AML-193 (cell line): ENCODE measurements at regions not wholly inside any gene's neighbourhood (a gene's known extent, or its start where the extent isn't known, plus 50 kb on each side); places are given as distances from the start of the nearest gene placed in this dataset.

Experiments
- DNase-seq, 2 experiments: peaks; one replicate each; lab custom pipeline; 2025; lab: John Stamatoyannopoulos, UW

DNA sequence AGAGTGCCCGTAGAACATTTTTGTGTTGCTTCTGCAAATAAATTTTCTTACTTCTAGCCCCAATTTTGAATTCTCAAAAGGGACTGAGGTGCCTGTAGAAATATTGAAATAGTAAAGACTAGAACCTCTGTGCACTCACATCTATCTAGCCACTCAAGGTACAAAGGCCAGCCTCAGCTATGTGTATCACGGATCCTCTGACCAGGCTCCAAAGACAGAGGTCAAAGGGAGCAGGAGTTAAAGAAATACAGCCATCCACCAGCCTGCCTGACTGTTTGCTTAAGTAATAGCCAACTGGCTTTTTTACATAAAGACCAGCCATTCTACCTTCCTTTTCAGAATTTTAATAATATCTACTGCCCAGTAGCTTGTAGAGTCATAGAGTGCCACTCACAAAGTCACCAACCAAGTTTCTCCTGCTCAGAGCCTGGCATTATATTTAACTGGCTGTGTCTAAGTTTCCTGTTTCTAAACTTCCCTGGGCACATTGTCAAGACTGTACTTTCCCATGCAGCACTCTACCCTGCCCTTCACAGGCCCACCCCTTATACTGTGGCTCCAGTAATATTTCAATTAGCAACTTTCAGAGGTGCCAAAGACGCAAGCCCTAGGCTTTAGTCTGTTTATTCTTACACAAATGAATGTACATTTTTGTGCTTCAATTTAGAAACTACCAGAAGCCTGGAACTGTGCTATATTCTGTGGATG, 338.3 kb upstream of the NT5C1B start:
- no peak for DNase-seq

DNA sequence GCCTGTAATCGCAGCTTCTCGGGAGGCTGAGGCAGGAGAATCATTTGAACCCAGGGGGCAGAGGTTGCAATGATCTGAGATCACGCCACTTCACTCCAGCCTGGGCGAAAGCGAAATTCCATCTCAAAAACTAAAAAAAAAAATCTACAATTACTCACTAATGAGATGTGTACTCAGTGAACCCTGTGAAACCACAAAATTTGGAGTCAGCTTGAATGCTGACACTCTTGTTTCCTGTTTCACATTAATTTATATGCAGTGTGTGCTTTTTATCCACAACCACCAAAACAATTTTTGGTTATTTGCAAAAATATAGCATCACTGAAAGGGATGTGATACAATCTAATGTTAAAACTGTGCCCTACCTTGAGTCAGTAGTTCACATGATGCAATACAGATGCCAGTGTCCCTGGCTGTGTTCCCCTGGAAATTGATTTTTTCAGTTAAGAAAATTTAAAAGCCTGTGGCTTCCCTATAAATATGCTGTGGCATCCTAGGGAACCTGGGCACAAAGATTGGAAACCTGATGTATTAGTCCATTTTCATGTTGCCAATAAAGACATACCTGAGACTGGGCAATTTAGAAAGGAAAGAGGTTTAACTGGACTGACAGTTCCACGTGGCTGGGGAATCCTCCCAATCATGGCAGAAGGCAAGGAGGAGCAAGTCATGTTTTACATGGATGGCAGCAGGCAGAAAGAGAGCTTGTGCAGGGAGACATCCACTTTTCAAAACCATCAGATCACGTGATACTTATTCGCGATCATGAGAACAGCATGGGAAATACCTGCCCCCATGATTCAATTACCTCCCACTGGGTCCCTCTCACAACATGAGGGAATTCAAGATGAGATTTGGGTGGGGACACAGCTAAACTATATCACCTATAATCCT, 337.5 kb upstream of the NT5C1B start:
- DNase-seq = no peak

- DNase-seq = no peak
Observed at GRCh38 chr2:18925296-18925695, 335.9 kb upstream of the NT5C1B start.

DNA sequence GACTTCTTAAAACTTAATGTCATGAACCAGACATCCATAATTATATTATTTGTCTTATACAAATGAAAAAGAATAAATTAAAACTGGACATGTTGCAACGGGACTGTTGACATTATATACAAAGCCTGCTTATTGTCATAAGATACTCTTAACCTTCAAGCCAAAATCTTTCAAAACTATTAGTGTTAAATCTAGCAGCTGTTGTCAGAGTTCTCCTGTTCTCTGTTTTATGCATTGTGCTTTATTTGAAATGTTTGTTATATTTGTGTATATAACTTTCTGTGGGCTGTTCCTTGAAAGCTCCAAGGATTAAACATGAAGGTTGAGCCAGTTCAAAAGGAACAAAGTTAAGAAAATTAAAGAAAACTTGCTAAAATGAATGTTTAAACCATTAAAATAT, 335.5 kb upstream of the NT5C1B start:
- no peak for DNase-seq

DNA sequence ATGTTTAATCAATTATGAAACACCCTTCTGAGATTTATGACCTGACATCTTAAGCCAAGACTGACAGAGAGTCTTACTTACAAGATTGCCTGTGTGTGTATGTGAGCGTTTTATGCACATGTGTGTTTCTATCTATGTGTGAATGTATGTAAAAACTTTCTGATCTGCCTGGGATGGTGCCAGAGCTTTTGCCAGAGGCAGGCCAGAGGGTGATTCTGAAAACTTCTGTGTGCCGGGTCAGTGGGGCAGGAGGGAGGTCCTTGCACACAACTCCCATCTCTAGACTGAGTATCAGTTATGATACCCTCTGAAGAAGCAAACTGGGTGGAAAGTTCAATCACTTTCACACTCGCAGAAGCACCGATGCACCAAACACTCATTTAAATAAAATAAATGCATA, 335.0 kb upstream of the NT5C1B start:
- no peak for DNase-seq

GRCh38 chr2:18922276-18922675, 332.9 kb upstream of the NT5C1B start:
- DNase-seq = no peak

- DNase-seq = no peak
Observed at GRCh38 chr2:18918280-18918679, 328.9 kb upstream of the NT5C1B start.

DNA sequence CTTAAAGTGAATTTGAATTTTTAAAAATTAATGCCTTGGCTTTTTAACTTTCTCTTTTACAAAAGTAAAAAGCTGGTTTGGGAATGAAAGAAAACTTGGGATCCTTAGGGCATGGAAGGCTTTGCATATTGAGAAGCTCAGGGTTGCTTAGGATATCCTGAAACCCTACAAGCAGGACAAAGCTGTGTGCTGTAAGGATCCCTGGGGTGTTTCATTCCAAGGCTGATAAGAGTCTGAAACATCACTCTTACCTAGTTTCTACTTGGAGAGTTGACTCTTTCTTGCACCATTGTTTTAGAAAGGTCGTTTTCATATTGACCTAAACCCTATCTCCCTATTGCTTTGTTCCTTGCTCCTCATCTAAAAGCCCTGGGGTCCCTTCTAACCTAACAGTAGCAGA, 325.9 kb upstream of the NT5C1B start:
- no peak for DNase-seq

DNA sequence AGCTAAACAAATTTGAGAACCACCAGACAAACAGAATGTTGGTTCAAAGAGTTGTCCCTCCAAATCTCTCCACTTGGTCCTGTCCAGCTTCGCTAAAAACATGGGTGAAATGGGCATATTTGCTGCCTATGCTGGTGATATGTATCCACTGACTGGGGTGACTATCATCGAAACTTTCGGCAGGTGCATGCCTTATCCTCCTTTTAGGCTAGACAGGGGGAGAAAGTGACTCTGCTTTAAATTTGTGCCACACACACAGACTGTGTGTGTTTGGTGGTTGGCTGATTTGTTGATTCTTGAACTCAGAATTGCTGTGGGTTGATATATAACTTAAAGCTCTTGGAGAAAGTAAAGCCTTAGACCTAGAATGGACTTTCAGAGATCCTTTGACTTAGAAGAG, 324.1 kb upstream of the NT5C1B start:
- no peak for DNase-seq

- DNase-seq = no peak
Observed at GRCh38 chr2:18912225-18912888, 323.0 kb upstream of the NT5C1B start.

DNA sequence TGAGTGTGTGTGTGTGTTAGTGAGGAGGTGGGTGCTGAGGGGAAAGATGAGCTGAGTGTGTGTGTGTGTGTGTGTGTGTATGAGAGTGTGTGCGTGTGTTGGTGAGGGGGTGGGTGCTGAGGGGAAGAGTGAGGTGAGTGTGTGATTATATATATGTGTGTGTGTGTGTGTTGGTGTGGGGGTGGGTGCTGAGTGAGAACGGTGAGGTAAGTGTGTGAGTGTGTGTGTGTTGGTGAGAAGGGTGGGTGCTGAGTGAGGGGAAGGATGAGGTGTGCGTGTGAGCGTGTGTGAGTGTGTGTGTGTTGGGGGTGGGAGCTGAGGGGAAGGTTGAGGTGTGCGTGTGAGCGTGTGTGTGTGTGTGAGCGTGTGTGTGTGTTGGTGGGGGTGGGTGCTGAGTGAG, 322.0 kb upstream of the NT5C1B start:
- no peak for DNase-seq

GRCh38 chr2:18910843-18911242, 321.5 kb upstream of the NT5C1B start:
- DNase-seq = no peak

GRCh38 chr2:18907937-18908336, 318.6 kb upstream of the NT5C1B start:
- no peak for DNase-seq

DNA sequence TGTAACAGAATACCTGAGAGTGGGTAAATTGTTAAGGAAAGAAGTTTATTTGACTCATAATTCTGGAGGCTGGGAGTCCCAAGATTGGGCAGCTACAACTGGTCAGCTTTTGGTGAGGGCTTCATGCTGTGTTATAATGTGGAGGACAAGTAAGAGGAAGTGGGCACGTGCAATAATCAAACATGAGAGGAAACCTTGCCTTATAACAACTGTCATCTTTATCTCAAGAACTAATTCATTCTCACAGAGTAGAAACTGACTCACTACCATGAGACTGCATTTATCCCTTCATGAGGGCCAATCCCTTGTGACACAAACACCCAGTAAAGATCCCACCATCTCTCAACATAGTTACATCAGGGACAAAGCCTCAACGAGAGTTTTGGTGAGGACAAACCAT, 318.1 kb upstream of the NT5C1B start:
- DNase-seq = no peak

DNA sequence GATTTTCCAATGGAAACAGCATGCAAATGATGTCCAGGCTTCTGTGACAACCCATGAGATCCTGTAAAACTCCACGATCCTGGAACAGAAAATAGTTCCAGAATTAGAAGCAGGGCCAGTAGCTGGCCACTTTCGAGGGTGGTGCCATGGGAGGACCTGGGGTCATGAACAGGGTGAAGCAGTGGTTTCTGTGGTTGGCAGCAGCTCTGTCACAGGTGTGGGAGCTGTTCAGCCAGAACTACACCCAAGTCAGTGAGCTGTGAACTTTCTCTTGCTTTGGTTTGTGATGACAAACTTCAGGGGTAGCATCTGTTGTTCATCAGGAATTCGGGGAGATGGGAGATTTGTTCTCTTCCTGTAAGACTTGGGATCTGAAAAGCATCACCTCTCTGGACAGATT, 314.4 kb upstream of the NT5C1B start:
- DNase-seq = no peak

GRCh38 chr2:18901242-18901641, 311.9 kb upstream of the NT5C1B start:
- DNase-seq = no peak

- DNase-seq = no peak
Observed at GRCh38 chr2:18900691-18901141, 311.3 kb upstream of the NT5C1B start.

DNA sequence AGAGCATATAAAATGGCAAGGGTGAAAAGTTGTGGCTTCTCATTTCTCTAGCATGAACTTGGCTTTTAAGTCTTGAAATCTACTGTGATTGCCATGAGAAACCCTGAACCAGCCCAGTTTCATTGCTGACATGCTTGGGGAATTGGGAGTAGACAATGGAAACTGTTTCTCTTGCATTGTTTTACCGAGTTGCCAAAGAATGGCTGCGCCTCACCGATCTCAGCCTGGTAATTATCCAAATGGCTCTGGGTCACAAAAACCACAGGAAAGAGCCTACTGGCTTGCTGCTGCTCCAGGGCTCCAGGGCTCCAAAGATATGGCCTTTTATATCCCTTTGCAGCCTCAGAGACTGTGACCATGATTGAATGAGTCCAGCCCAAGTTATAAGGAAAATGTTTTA, 310.4 kb upstream of the NT5C1B start:
- no peak for DNase-seq

DNA sequence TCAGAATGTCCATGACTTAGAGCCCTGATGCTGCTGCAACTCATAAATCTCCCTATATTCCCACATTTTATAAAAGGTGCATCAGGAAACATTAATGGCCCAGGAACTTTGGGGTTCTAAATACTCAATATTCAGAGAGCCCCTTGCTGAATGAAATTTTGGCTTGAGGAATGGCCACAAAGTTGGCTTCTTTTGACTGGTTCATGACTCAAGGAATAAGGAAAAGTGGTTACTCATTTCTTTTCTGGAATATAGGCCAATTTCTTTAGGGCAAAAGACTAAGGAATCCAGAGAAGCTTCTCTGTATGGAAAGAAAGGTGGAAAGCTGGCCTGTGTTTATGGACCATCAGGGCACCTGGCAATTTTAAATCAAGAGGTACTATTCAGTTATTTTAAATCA, 308.9 kb upstream of the NT5C1B start:
- no peak for DNase-seq

DNA sequence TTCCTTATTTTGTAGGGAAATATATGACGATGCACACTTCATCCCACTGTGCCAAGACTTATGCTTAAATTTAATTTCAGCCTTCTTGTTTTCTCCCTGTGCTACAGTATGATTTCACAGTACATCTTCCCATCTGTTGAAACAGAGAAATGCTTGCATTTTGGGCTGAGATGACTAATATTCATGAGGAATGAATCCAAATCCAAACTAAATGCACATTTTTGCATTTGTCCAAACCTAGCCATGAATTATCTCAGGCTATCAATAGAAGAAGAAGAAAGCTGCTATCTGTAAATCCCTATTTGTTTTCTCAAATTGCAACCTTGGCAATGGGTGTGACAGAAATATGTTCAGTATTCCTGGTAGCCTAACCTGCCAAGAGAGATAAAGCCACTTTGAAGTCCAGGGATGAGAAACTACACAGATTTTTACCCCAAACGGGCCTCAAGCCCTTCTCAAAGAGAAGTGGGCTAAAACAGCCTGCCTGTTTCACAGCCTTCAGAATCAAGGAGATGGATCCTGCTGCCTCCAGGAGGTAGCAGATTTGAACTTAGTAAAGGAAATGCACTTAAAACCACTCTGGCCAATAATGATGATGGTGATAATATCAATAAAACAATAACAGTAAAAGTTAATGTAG, 306.9 kb upstream of the NT5C1B start:
- no peak for DNase-seq

DNA sequence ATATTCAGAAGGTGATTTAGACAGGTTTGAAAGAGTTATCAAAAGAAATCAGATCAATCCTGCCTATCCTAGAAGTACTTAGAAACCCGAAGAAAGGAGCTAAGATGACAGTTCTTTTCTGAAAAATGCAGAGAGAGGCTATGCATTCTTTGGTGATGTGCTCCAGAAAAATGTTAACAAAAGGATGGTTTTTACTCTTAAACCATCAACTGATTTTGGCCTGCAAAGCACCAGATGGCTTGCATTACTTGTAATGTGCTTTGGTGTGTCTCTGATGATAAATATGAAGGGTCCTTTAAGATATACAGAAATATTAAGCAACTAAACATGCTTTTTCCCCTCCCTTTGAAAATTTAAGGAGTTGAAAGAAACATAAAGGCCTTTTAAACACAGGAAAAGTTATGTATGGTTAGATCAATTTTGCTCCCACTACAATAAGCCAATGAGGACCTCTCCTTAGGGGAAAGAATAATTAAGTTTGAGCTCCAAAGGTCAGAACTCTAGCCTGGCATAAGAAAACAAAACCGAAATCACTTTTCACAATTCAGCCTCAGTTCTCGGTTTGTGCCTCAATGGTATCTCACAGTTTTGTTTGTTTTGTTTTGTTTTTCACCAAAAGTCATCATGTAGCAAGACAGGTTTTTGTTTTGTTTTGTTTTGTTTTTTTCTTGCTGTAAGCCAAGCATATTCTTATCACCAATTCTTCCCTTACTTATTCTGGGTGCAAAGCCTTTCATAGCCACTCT, 302.4 kb upstream of the NT5C1B start:
- DNase-seq = no peak
